Lower leg skin (tissue), 3 donors: ENCODE measurements at regions not wholly inside any gene's neighbourhood (a gene's known extent, or its start where the extent isn't known, plus 50 kb on each side); places are given as distances from the start of the nearest gene placed in this dataset.

Experiments
- POLR2A ChIP-seq, 2 donors: fragments of 450-650 bp; IDR thresholded peaks; one replicate each; pipeline ENCODE4 v1.6.1; 2016 to 2017; ENCODE audit warnings: antibody characterized with exemption in 2 of 2, mild to moderate bottlenecking in 1 of 2, moderate library complexity in 1 of 2
- TF ChIP-seq, protein P1 (sequence below), 3 donors: fragments of 450-650 bp; IDR thresholded peaks; one replicate each; pipeline ENCODE4 v1.5.1; 2016; ENCODE audit warnings: antibody characterized with exemption in 3 of 3, mild to moderate bottlenecking in 3 of 3, moderate library complexity in 2 of 3

- TF ChIP-seq, protein P1, sequence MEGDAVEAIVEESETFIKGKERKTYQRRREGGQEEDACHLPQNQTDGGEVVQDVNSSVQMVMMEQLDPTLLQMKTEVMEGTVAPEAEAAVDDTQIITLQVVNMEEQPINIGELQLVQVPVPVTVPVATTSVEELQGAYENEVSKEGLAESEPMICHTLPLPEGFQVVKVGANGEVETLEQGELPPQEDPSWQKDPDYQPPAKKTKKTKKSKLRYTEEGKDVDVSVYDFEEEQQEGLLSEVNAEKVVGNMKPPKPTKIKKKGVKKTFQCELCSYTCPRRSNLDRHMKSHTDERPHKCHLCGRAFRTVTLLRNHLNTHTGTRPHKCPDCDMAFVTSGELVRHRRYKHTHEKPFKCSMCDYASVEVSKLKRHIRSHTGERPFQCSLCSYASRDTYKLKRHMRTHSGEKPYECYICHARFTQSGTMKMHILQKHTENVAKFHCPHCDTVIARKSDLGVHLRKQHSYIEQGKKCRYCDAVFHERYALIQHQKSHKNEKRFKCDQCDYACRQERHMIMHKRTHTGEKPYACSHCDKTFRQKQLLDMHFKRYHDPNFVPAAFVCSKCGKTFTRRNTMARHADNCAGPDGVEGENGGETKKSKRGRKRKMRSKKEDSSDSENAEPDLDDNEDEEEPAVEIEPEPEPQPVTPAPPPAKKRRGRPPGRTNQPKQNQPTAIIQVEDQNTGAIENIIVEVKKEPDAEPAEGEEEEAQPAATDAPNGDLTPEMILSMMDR (IDR thresholded peaks at IDR 0.05): no peak
- no peak for TF ChIP-seq POLR2A (IDR thresholded peaks at IDR 0.05)
Observed at GRCh38 chr13:44084146-44084545, 204.4 kb downstream of the LACC1 start.
